ENCODE measurements at regions not wholly inside any gene's neighbourhood (a gene's known extent, or its start where the extent isn't known, plus 50 kb on each side); places are given as distances from the start of the nearest gene placed in this dataset.
"Not testable (repeated sequence)": the region's sequence is repeated elsewhere in the genome, so short reads cannot be mapped to it uniquely, and the experiment has no call there.

DNA sequence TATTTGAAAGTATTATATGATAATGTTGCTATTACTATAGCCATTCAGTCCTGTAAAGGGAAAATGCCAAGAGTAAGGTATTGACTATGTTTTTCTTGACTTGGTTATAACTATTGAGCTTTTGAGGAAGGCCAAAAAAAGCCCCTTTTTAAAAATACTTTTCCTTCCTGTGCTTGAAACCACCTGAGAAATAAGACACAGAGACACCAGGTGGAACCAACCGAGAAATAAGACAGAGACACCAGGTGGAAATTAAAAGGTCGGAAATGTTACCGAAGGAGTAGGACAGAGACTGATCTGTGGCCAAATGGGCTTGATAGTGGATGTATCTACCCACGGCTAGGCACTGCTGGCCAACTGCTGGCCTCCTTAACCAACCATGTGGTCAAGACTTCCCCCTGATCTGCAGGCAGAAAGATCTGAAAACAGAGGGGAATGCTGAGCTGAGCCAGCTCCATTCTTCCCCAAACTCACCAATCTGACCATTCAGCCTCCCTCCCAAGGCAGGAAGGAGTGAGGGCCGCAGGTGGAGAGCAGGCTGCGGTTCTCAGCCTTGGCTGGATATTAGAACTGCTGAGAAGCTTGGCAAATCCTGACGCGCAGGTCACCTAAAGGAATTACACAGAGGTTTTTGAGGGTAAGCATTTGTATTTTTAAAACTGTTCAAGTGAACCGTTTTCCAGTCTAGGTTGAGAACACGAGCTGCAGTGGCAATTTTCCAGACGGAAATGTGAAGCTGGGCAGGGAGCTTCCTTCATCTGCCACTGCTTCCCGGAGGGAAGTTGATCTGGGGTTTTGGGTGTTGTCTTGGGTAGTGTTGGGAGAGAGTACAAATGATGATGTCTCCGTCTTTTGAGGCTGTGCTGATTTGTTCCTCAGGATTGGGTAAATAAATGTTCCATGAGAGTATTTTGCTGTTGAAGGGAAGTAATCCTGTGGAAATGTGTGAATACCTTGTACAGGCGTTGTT is 121.7 kb upstream of the EXOC2 start:
- DNase-seq (ENCODE audit: low read depth in 2 of 2) = no peak

- DNase-seq (ENCODE audit: low read depth in 2 of 2) = no peak
Measured at GRCh38 chr6:811831-812230, 118.9 kb upstream of the EXOC2 start.

GRCh38 chr6:811191-811590 is 118.3 kb upstream of the EXOC2 start:
- DNase-seq (ENCODE audit: low read depth in 2 of 2) = no peak

- DNase-seq (ENCODE audit: low read depth in 2 of 2) = no peak
Measured at GRCh38 chr6:804771-805170, 111.8 kb upstream of the EXOC2 start.

GRCh38 chr6:804317-804716 is 111.4 kb upstream of the EXOC2 start:
- DNase-seq (ENCODE audit: low read depth in 2 of 2) = no peak

DNA sequence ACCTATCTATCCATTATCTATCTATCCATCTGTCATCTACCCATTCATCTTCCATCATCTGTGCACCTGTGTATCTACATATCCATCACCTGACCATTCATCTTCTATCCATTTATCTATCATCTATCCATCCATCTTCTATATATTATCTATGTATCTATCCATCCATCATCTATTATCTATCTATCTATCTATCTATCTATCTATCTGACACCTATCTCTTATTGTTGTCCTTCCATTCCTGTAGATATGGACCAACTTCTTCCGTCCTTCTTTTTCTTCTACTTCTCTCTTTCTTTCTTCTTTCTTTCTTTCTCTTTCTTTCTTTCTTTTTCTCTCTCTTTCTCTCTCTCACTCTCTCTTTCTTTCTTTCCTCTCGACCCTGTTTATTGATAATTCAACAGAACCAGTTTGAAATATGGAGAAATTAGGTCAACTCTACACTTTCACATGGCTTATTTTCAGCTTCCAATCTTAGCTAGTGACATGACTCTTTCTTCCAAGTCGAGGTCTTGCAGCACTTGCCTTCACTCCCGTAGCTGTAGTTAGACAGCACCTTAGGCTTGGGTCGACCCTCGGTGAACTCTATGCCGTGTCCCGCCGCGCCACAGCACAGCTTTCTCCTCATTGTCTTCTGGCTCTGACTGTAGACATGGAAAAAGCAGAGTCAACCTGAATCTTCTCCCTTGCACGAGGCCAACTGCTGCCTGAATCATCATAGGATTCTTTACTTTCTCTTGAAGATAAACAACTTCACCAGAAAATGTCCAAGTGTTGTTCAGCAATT is 110.4 kb upstream of the EXOC2 start:
- DNase-seq (ENCODE audit: low read depth in 2 of 2) = no peak

GRCh38 chr6:802701-803100 is 109.8 kb upstream of the EXOC2 start:
- DNase-seq (ENCODE audit: low read depth in 2 of 2) = no peak

GRCh38 chr6:802223-802622 is 109.3 kb upstream of the EXOC2 start:
- not testable (repeated sequence) for DNase-seq (ENCODE audit: low read depth in 2 of 2)

GRCh38 chr6:799769-800168 is 106.8 kb upstream of the EXOC2 start:
- DNase-seq (ENCODE audit: low read depth in 2 of 2) = no peak

DNA sequence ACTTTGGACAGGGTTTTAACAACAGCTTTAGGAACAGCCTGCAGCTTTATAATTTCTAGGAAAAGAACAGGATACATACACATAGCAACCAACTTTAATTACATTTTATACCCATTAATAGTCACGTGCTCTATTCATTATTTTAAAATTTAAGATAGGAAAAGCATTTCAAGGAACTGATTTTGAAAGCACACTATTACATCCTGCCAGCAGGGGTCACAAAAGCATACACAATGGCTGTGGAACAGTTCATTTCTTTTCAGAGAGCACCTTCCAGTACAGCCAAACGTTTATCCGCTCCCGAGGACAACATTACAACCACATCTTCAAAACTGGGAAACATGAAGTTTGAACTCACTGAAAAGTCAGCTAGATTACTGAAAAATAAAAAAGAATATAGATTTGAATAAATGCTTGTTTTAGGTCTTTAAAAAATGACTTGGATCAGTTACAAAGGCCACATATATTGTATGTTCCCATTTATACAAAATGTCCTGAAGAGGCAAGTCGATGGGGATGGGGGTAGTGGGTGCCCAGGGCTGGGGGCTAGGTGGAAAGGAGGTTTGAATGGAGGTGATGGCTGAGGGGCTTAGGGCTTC is 104.6 kb upstream of the EXOC2 start:
- DNase-seq (ENCODE audit: low read depth in 2 of 2) = peak in 1 of 2 donors; percentile 15

GRCh38 chr6:795046-795685 is 102.2 kb upstream of the EXOC2 start:
- no peak for DNase-seq (ENCODE audit: low read depth in 2 of 2)

DNA sequence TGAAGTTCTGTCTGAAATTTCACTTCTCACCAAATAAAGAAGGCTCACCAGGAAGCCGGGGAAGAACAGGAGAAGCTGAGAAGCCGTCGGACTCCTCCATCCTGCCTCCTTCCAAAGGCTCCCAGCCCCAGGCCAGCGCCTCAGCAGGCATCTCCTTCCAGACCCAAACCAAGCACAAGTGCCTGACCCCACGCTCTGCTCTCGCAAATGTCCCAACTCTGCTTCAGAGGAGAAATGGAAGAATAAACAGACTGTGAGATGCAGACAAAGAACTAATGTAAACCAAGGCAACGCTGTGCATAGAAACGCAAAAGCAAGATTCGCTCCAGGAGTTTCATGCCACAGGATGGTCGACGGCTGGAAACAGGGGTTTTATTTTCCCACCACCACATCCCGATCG is 100.3 kb upstream of the EXOC2 start:
- no peak for DNase-seq (ENCODE audit: low read depth in 2 of 2)

DNA sequence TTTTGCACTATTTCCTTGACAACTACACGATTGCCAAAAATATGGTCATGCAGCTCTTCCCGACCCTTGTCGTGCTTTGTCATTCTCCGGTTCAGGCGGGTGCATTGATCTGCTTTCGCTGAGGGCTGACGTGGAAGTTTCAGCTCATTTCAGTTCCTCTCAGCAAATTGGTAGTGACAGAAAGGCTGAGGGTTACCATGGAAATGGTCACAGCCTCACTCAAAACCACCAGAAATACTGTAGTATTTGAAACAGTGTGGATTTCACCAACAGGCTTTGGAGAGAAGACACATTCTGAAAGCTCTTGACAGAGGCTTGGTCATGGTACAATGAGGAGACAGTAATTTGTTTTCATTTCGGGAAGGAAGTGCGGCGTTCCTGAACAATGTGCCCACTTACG is 99.7 kb upstream of the EXOC2 start:
- DNase-seq (ENCODE audit: low read depth in 2 of 2) = no peak

DNA sequence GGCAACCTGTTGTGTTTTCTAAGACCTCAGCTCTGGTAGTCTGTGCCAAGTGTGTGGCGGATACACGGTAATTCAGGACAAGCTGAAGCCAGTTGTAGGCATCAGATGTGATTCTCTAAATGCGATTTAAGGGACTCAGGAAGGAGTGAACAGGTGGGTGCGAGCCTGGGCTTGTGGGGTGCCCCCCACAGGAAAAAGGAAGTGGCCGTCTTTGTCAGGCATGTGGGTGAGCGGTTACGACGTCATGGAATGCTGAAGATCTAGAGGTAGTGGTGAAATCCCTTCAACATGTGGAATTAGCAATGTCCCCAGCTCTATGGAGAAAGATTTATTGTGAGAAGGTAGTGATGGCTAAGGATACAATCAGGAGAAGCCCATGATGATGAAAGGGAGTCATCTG is 95.1 kb upstream of the EXOC2 start:
- DNase-seq (ENCODE audit: low read depth in 2 of 2) = peak in 1 of 2 donors; percentile 1

DNA sequence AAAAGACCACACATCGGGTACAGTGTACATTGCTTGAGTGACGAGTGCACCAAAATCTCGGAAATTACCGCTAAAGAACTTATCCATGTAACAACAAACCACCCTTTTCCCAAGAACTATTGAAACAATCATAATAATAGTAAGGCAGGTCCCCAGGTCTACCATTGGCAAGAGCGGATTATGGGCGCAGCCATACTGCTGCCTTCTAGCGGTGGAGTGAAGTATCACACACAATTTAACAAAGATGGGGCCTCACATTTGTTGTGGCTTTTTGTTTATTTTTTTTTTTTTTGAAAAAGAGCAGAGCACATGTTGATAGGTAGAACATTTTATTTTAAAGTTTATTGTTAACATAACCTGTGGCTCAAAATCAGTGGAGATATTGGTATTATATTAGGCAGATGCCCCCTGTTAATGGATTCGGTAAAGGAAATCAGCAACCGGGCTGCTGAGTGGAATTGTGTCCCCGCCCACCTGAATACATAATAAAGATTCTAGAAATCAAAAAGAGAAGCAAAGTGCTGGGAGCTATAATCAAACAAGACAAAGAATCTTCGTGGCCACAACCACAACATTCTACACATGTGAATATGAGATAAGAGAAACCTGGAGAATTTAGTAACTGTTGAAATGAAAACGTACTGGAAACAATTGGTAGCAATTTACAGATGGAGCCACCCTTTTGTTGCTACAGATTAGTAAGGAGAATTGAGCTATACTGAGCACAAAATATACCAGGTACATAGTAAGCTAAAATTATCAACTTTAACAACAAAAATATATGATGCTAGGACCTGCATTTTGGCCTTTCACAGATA is 94.2 kb upstream of the EXOC2 start:
- no peak for DNase-seq (ENCODE audit: low read depth in 2 of 2)

DNA sequence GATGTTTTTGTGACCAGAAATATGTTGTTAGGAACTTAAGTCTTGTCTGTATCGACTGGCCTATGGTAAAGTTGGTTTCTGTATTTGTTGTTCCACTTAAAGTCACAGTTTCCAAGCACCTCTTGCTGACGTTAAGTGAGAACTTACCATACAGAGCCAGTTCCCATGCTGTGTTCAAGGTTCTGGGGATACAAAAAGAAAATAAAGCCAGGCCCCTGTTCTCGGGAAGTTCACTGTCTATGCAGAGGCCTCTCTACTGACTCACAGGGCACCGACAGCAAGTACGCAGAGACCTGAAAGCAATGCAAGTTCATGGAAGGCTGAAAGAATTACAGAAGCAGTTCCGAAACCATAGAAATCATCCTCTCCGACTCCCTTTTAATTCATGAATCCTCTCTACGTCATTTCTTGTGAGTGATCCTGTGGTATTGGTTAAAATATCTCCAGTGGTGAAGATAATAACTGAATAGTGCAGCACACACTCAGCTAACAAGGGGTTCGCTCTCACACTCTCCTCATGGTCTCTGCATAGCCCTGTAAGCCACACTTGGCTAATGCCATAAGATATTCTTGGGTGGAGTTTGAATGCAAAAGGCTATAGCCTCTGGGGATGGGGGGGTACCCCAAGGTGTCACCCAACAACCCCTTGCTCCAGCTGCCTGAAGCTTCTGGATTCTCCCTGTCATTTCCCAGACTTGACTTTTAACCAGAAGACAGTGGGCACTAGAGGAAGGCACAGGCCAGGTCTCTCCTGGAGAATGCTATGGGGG is 91.2 kb upstream of the EXOC2 start:
- DNase-seq (ENCODE audit: low read depth in 2 of 2) = no peak

DNA sequence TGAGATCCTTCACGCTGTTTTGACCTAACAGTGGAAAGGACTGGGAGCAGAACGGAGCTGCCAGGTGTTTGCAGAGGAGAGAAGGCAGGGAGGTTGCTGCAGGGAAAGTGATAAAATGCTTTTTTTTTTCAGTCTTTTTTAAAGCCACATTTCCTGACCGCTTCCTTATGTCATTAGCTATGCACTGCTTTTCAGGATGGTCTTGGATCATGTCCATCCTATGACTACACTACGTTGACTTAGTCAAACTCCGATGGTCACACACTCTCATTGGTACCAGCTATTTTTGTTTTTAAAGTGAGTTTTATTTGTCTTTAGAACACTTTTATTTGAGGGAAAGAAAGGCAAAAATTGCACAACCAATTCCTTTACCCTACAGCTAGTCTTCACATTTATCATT is 89.2 kb upstream of the EXOC2 start:
- DNase-seq (ENCODE audit: low read depth in 2 of 2) = no peak

GRCh38 chr6:781350-781961 is 88.5 kb upstream of the EXOC2 start:
- DNase-seq (ENCODE audit: low read depth in 2 of 2) = no peak

DNA sequence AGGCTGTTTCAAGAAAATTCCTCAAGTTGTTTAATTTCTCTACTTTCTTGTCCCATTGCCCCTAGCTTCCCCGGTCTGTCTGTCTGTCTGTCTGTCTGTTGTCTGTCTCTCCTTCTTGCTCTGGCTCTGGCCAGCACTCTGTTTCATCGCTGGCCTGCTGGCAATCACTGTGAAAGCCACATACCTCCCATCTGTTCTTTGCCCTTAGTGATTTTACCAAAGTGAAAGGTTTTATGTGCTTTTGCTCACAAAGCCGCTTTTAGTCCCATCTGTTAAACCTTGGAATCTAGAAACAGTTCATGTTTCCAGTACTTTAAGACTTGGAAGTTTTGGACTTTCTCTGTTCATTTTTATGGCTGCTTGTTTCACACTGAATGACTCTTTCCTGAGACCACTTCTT is 87.8 kb upstream of the EXOC2 start:
- DNase-seq (ENCODE audit: low read depth in 2 of 2) = no peak

GRCh38 chr6:776951-777350 is 84.0 kb upstream of the EXOC2 start:
- no peak for DNase-seq (ENCODE audit: low read depth in 2 of 2)
